Superior temporal gyrus (tissue), 1 donor: ENCODE measurements at regions not wholly inside any gene's neighbourhood (a gene's known extent, or its start where the extent isn't known, plus 50 kb on each side); places are given as distances from the start of the nearest gene placed in this dataset.

Experiments
- DNase-seq: peaks from one replicate; pipeline ENCODE4 v3.0.0-alpha.2; 2016; ENCODE audit errors: extremely low spot score

DNA sequence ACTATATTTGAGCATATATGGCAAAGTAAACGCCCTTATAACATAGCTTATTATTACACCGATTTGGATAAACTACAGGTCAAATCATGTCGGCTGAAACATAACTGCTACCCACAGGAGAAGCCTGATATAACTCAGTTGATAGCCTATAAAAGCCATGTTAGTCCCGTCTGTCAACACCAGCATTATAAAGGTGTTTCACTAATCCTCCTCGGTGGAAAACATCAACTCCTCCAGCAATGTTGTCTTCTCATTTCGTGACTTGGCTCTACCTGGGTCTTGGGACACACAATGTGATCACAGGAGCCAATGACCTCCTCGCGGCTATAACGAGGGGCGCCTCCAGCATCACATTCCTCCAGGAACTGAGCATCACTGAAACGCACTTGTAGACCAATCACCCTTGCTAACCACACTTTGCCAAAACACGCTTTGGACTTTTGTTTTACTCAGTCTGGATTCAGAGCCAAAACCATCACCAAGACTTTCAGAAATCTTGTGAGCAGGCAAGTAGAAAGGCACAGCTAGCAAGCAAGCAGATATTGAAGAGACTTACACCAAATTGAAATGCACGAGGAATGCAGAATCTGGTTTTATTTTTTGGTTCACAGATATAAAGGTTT lies 269.7 kb upstream of the NFE2L3 start:
- no peak for DNase-seq

DNA sequence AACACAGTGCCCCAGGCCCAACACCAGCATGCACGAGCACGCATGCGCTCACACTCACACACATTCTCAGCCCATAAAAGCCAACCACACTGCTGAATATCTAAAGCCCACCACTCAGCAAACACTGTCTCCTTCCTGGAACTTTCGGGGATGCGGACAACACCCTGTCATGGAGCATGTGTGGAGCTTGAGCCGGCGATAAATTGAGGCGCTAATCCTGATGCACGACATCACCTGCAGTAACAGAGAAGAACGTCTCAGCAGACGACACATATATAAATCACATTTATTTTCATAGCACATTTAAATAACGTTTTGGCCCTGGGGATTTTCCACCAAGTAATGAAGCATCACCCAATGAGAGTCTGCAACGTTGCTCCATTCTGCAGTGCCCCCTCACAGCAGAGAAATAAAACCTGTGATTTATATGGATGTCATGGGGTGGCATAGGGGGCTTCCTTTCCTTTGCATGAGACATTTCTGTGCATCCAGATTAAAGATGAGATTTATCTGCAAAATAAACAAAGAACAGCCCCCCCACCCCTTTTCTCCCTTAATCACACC lies 267.7 kb upstream of the NFE2L3 start:
- DNase-seq, result no peak

GRCh38 chr7:25885057-25885576 lies 266.9 kb upstream of the NFE2L3 start:
- DNase-seq, result no peak

DNA sequence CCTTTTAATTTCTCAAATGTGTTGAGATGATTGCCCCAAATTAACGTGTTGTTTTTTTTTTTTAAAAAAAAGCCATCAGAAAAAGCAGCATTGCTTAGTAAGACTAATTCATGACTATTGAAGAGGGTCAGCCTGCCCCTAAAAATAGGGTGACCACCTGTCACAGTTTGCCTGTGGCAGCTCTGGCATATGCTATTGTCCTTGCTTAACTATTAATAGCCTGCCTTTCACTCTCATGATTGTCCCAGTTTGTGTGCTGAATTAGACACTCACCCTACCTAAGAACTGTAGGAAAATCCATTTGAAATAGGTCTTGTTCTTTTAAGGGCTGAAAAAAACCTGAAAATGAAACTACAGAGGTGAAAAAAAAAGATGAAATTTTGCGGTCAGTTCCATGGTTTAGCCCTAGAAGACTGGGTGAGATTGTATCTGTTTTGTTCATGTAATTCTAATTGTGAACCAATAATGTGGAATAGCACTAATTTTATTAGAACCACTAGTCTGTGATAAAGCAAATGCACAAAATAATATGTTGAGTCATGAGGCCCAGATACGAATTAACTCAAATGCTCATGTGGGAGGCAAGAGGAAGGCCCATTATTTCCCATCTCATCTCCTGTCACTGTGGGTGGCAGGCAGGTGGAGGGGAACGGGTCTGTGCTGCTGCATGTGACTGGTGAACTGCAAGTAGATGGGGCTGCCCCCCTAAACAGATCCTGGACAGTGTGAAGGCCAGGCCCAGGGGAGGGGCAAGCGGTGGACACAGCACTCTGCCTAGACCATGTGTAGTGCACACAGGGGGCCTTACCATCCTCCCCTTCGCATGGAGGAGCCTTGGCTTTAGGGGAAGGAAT lies 265.4 kb upstream of the NFE2L3 start:
- no peak for DNase-seq

DNA sequence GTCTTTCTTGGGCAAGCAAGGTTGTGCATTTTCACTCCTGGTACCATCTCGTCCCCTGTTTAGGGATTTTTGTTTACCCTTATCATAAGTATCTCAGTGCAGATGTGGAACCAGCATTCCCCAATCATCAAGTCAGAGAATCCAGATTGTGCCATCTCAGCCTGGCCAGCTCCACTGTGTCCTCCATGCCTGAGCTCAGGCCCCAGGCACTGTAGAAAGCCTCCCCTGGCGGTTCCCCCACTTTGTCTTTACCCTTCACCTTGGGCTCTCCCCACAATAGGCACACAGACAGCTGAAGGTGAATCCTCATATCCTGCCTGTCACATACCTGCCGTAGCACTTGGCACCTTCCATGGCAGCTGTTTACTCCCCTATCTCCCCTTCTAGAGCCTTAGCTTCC lies 264.7 kb upstream of the NFE2L3 start:
- no peak for DNase-seq

DNA sequence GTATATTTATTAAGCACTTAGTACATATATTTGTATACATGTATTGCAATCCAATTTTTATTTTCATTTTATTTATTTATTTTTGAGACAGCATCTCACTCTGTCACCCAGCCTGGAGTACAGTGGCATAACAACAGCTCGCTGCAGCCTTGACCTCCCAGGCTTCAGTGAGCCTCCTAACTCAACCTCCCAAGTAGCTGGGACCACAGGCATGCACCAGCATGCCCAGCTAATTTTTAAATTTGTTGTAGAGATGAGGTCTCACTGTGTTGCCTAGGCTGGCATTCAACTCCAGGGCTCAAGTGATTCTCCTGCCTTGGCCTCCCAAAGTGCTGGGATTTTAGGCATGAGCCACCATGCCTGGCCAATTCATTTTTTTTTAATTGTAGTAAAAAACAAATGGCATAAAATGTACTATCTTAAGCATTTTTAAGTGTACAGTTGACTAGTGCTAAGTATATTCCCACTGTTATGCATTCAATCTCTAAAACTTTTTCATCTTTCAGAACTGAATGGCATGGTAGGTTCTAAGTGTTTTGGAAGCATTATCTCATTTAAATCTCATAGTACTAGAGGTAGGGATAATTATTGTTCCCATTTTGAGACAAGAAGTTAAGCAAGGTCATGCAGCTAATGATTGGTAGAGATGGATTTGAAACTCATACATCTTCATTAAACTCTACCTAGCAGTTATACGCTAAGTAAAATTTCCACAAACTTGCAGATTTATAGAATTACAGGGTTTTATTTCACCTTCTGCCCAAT lies 264.0 kb upstream of the NFE2L3 start:
- no peak for DNase-seq

GRCh38 chr7:25889765-25890164 lies 262.2 kb upstream of the NFE2L3 start:
- DNase-seq, result no peak

DNA sequence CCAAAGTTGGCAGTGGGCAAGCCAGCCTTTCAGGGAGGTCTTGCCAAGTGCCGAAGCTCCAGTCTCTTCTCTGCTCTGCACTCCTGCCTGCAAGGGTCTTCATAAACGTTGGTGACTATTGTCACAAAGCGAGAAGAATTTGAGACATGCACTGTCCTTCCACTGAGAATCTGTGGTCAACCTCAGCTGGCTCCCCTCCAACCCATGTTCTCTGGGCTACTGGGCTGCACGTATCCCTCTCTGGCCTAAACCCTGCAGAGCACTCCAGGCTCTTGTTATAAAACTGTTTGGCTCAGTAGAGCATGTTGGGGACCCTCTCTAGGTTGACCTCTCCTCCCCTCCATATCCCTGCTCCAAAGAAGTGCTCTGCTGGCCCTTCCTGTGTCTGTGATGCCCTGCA lies 260.4 kb upstream of the NFE2L3 start:
- DNase-seq, result no peak

DNA sequence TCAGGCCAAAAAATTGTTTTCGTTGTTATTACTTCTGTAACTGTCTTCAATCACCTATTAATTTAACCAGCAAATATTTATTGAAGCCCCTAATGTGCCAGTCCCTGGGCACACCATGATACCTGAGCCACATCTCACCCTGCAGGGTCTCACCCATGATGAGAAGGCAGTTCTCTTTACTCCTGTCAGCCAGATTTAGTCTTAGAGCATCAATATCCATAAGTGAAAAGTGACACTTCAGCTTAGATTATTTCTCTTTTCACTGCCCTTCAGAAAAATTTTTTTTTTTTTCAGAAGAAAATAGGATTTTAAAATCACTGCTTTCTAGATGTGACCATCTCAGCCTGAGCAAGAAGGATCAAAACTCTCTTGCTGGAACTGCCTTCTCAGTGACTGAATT lies 258.6 kb upstream of the NFE2L3 start:
- DNase-seq, result no peak

GRCh38 chr7:25894002-25894901 lies 257.7 kb upstream of the NFE2L3 start:
- DNase-seq, result no peak

DNA sequence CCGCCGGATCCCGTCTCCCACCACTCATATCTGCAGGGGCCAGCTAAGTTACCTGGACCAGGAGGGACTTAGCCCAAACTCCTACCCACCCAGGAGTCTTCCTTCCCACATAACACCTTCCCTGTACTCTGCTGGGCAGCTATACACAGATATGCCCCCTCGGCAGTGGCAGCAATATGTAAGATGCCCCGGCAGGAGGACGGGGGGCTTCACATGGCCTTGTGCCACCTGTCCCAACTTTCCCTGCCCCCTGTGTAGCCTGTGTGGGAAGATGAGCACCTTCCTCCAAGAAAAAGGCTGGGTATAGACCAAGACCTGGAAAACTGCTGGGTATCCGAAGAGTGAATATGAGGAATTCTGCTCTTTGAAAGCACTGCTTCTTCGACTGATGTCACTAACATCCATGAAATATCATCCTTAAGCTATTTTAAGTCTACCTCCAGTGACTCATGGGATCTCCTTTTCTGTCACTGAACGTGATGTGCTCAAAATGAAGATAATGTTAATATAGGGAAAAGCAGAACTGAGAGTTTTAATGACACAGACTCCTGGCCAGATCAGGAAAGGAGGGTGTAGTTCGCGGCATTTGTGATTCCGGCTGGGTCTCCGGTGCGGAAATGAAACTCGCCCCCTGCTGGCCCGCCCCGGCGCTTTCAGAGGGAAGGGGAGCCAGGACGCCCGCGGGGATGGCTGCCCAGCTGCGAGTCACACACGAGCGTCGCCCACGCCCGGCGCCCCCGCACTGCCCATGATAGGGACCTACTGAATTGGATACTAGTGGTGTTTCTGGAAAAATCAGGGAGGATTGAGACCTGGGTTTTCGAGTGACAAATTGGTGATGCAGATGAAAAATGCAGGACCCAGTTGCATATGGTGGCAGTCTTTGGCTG lies 256.9 kb upstream of the NFE2L3 start:
- DNase-seq, result peak; percentile 63

GRCh38 chr7:25895792-25896171 lies 256.2 kb upstream of the NFE2L3 start:
- DNase-seq, result no peak

DNA sequence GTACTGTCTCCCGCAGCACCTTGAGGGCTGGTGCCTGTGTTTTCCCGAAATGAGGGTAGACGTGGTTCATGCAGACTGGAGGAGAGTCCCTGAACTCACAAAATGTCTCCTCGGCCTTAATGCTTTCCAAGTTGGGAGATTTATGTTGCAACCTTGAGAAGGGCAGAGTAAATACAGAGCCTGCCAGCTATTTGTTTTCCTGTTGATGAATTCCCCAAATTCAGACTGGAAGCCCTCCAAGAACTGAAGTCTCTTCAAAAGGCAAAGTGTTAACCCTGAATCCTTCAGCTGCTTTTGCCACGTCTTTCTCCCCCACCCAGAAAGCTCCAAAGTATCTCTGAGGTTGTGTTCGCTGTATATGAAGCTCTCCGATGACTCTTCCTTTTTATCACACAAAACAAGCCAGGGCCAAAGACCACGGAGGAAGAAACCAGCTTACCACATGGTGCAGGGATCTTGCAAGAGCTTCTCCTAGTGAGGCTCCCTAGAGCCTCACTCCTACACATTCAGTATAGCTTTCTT lies 254.7 kb upstream of the NFE2L3 start:
- no peak for DNase-seq

DNA sequence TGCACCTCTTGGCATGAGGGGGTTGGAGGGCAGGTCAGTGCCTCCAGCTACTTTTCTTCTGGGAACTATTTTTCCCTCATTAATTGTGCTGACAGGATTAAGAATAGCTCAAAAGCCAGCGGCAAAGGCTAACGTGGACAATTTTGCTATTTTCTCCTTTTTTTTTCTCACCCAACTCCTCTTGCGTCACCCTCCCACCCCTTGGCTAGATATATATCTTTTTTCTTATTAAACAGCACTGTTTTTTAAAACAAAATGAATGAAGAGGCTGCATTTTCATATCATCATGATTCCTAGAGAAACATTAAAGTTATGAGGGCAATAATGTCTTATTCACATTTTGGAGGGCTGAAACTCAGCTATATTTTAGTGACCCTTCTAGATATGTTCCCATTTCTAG lies 251.8 kb upstream of the NFE2L3 start:
- DNase-seq, result no peak

DNA sequence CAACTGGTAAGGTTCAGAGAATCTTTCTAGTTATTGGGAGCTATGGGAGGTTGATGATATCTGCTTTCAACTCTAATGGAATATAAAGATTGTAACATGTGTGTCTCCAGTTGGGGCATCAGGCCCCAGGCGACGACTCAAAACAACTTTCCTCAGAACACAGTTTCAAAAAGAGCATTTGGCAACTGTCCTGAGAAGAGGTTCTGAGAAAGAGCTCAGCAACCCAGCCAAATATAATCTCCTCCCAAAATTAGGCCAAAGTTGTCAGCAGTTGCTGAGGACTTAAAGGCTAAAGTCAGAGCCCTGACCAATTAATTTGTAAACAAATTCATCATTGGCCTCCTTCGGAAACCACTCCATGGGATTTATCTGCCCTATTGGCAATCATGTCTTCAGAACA lies 251.1 kb upstream of the NFE2L3 start:
- no peak for DNase-seq

- no peak for DNase-seq
Measured at GRCh38 chr7:25901658-25902057, 250.3 kb upstream of the NFE2L3 start.

- no peak for DNase-seq
Measured at GRCh38 chr7:25906003-25906402, 246.0 kb upstream of the NFE2L3 start.

- no peak for DNase-seq
Measured at GRCh38 chr7:25906760-25907159, 245.2 kb upstream of the NFE2L3 start.

DNA sequence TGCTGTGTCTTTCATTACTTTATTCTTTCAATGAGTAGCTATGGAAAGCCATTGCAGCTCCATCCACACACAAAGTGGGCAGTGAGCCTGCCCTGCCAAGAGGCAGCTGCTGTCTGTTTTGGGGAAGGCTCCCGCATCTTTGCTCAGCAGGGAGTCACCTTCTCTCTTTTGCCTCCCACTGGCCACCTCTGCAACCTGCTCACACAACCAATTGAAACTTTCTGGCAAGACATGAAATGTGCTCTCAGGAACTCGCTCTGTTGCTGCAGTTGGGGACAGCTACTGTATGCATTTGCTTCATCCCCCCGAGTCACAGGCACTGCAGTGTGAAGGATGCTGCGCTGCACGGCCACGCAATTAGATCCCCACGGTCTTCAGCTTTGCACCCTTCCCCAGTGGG lies 244.8 kb upstream of the NFE2L3 start:
- DNase-seq, result no peak

DNA sequence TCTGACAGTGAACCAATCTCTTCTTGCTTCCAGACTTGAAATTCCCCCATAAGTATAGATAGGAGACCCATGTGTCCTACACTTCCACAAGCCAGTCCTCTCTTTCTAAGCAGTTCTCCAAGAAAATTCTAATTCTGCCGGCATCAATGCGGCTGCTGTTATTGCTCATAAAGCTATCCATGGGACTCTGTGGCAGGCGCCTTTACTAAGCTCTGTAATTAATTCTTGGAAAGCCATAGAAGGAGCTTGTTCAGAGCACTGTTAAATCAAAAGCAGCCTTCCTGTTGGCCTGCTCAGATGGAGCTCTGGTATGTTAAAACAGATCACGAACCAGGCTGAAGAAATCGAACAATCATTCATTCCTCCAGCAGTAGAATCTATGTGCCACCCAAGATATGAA lies 244.3 kb upstream of the NFE2L3 start:
- no peak for DNase-seq
